GM18861 (cell line): ENCODE measurements at regions not wholly inside any gene's neighbourhood (a gene's known extent, or its start where the extent isn't known, plus 50 kb on each side); places are given as distances from the start of the nearest gene placed in this dataset.
"Not testable (repeated sequence)": the region's sequence is repeated elsewhere in the genome, so short reads cannot be mapped to it uniquely, and the experiment has no call there.

Experiments
- ATAC-seq: cut with Tn5 transposase; IDR thresholded peaks from one replicate; pipeline ENCODE4 v1.9.1; 2021; ENCODE audit not compliant: unreplicated experiment

- no peak for ATAC-seq
These were observed 56.5 kb upstream of the ORC5 start for GRCh38 chr7:104264285-104264684.

GRCh38 chr7:104267701-104268368 lies 60.0 kb upstream of the ORC5 start:
- no peak for ATAC-seq

- no peak for ATAC-seq
These were observed 56.5 kb upstream of the LHFPL3 start for GRCh38 chr7:104271948-104272347.

GRCh38 chr7:104272767-104273384 lies 55.5 kb upstream of the LHFPL3 start:
- ATAC-seq: peak; percentile 61

- ATAC-seq: no peak
These were observed 52.5 kb upstream of the LHFPL3 start for GRCh38 chr7:104275900-104276299.

GRCh38 chr7:104276730-104277129 lies 51.7 kb upstream of the LHFPL3 start:
- ATAC-seq: not testable (repeated sequence)
